Nephron progenitor cell (in vitro differentiated cells): ENCODE measurements at regions not wholly inside any gene's neighbourhood (a gene's known extent, or its start where the extent isn't known, plus 50 kb on each side); places are given as distances from the start of the nearest gene placed in this dataset.

Experiments
- DNase-seq: peaks from one replicate; pipeline ENCODE4 v3.0.0; 2021
- H3K27ac Mint-ChIP-seq: 2 replicates; pipeline ENCODE4 v1.8.0; 2021; ENCODE audit warnings: mild to moderate bottlenecking, moderate library complexity, mixed read lengths
- H3K27me3 Mint-ChIP-seq: 2 replicates; pipeline ENCODE4 v1.8.0; 2021; ENCODE audit warnings: mild to moderate bottlenecking, low read depth, mixed read lengths; ENCODE audit not compliant: poor library complexity
- H3K36me3 Mint-ChIP-seq: 2 replicates; pipeline ENCODE4 v1.8.0; 2021; ENCODE audit warnings: low read depth, mixed read lengths
- H3K4me1 Mint-ChIP-seq: 2 replicates; pipeline ENCODE4 v1.8.0; 2021; ENCODE audit warnings: mixed read lengths
- H3K4me3 Mint-ChIP-seq: 2 replicates; pipeline ENCODE4 v1.8.0; 2021; ENCODE audit warnings: mild to moderate bottlenecking, moderate library complexity, mixed read lengths
- H3K9me3 Mint-ChIP-seq: 2 replicates; pipeline ENCODE4 v1.8.0; 2021; ENCODE audit warnings: mild to moderate bottlenecking, moderate library complexity, mixed read lengths
- CTCF ChIP-seq: fragments of 200-600 bp; sonication (generic); IDR thresholded peaks from 2 replicates; pipeline ENCODE4 v1.5.0; 2021; ENCODE audit warnings: antibody characterized with exemption

GRCh38 chr22:22408731-22409696, 99.5 kb downstream of the ZNF280B start:
- peak; percentile 53 for DNase-seq
- Mint-ChIP-seq H3K27me3 (peaks cover 99% of the 10 kb centered on the region), H3K9me3 (peaks cover 24% of the 10 kb centered on the region), H3K4me1 (no peaks in the 10 kb centered on the region), H3K4me3 (no peak overlapping the region), H3K27ac (no peak overlapping the region), H3K36me3 (no peaks in the 10 kb centered on the region)
- TF ChIP-seq CTCF = peak; percentile 48

GRCh38 chr22:22410121-22410520, 98.4 kb downstream of the ZNF280B start:
- H3K9me3 Mint-ChIP-seq = peaks cover 28% of the 10 kb centered on the region
- no peaks in the 10 kb centered on the region for H3K4me1 Mint-ChIP-seq
- H3K27me3 Mint-ChIP-seq = peaks cover 100% of the 10 kb centered on the region
- no peak overlapping the region for H3K4me3 Mint-ChIP-seq
- H3K27ac Mint-ChIP-seq = no peak overlapping the region
- no peaks in the 10 kb centered on the region for H3K36me3 Mint-ChIP-seq
- TF ChIP-seq CTCF = no peak
- DNase-seq = no peak

- peaks cover 100% of the 10 kb centered on the region for H3K27me3 Mint-ChIP-seq
- H3K36me3 Mint-ChIP-seq = no peaks in the 10 kb centered on the region
- TF ChIP-seq CTCF = no peak
- H3K4me3 Mint-ChIP-seq = no peak overlapping the region
- no peak overlapping the region for H3K27ac Mint-ChIP-seq
- no peaks in the 10 kb centered on the region for H3K4me1 Mint-ChIP-seq
- peaks cover 28% of the 10 kb centered on the region for H3K9me3 Mint-ChIP-seq
- no peak for DNase-seq
These were observed 97.9 kb downstream of the ZNF280B start for GRCh38 chr22:22410677-22411076.

- H3K36me3 Mint-ChIP-seq = no peaks in the 10 kb centered on the region
- H3K9me3 Mint-ChIP-seq = peaks cover 28% of the 10 kb centered on the region
- H3K27me3 Mint-ChIP-seq = peaks cover 100% of the 10 kb centered on the region
- no peak for TF ChIP-seq CTCF
- no peaks in the 10 kb centered on the region for H3K4me1 Mint-ChIP-seq
- H3K27ac Mint-ChIP-seq = no peak overlapping the region
- DNase-seq = no peak
- no peak overlapping the region for H3K4me3 Mint-ChIP-seq
These were observed 94.3 kb downstream of the ZNF280B start for GRCh38 chr22:22414266-22414665.

GRCh38 chr22:22417495-22418162, 90.9 kb downstream of the ZNF280B start:
- Mint-ChIP-seq H3K27me3 (peaks cover 98% of the 10 kb centered on the region), H3K4me3 (no peak overlapping the region)

More at GRCh38 chr22:22417495-22418162, 90.9 kb downstream of the ZNF280B start:
- H3K4me1 Mint-ChIP-seq = no peaks in the 10 kb centered on the region
- H3K27ac Mint-ChIP-seq = no peak overlapping the region
- no peak for TF ChIP-seq CTCF
- no peaks in the 10 kb centered on the region for H3K36me3 Mint-ChIP-seq
- peaks cover 18% of the 10 kb centered on the region for H3K9me3 Mint-ChIP-seq
- no peak for DNase-seq
